ENCODE measurements at regions not wholly inside any gene's neighbourhood (a gene's known extent, or its start where the extent isn't known, plus 50 kb on each side); places are given as distances from the start of the nearest gene placed in this dataset.

- ATAC-seq (no peak), DNase-seq (ENCODE audit: low spot score) (no peak)
- ChIA-PET POLR2A (no interaction called here), CTCF (no interaction called here)
- peaks cover 26% of the 10 kb centered on the region for H3K9me3 Mint-ChIP-seq
- H3K27ac Mint-ChIP-seq: no peak overlapping the region
- H3K4me1 Mint-ChIP-seq: no peaks in the 10 kb centered on the region
- no peak overlapping the region for H3K4me3 Mint-ChIP-seq
- TF ChIP-seq E2F4 (CRISPR knock-in tag; IDR thresholded peaks at IDR 0.05; ENCODE audit: borderline replicate concordance, low read depth): no peak
- no peak for TF ChIP-seq ARID4B (CRISPR knock-in tag; IDR thresholded peaks at IDR 0.05; ENCODE audit: borderline replicate concordance)
- TF ChIP-seq AR (CRISPR knock-in tag; IDR thresholded peaks at IDR 0.05): no peak
- TF ChIP-seq NR1H2 (CRISPR knock-in tag; IDR thresholded peaks at IDR 0.05): no peak
- TF ChIP-seq GABPB1 (CRISPR knock-in tag; IDR thresholded peaks at IDR 0.05): no peak
- no peak for TF ChIP-seq ATF1 (CRISPR knock-in tag; IDR thresholded peaks at IDR 0.05)
- TF ChIP-seq ERG (CRISPR knock-in tag; IDR thresholded peaks at IDR 0.05): no peak
- no peak for TF ChIP-seq NR3C1 (CRISPR knock-in tag; conservative IDR thresholded peaks at IDR 0.05; ENCODE audit: low read depth)
- TF ChIP-seq PRDM15 (CRISPR knock-in tag; IDR thresholded peaks at IDR 0.05): no peak
- no peak for TF ChIP-seq STAT6 (CRISPR knock-in tag; conservative IDR thresholded peaks at IDR 0.05; ENCODE audit: low read depth)
- TF ChIP-seq ATF6 (CRISPR knock-in tag; IDR thresholded peaks at IDR 0.05): no peak
- TF ChIP-seq TCF7 (CRISPR knock-in tag; IDR thresholded peaks at IDR 0.05; ENCODE audit: low read depth): no peak
- no peak for TF ChIP-seq KAT7 (CRISPR knock-in tag; IDR thresholded peaks at IDR 0.05; ENCODE audit: borderline replicate concordance)
- TF ChIP-seq MAX (CRISPR knock-in tag; IDR thresholded peaks at IDR 0.05): no peak
- peaks cover 16% of the 10 kb centered on the region for H3K36me3 Mint-ChIP-seq
- H3K27me3 Mint-ChIP-seq (ENCODE audit: low read depth): no peaks in the 10 kb centered on the region
Observed at GRCh38 chr10:55485827-55486226, 684.8 kb upstream of the PCDH15 start.

Measured in WTC11 (cell line).